ENCODE measurements at regions not wholly inside any gene's neighbourhood (a gene's known extent, or its start where the extent isn't known, plus 50 kb on each side); places are given as distances from the start of the nearest gene placed in this dataset.

DNA sequence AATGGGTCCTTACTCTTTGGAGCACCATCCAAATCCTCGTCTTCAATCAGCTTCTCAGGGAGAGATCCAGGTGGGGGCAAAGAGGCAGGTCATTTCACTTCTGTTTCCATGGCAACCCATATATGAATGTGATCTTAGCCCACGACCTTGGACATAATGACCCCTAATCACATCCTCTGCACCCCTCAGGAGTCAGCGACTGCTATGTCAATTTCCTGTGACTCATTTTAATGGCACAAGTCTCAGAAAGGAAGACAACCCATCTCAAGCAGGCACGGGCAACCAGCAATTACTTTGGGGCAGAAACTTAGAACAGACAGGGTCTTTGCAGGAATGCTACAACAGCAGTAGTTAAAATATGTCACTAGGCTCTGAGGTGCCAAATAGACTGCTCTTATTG, 591.2 kb downstream of the TLR4 start (continued):
- TF ChIP-seq, protein P1, sequence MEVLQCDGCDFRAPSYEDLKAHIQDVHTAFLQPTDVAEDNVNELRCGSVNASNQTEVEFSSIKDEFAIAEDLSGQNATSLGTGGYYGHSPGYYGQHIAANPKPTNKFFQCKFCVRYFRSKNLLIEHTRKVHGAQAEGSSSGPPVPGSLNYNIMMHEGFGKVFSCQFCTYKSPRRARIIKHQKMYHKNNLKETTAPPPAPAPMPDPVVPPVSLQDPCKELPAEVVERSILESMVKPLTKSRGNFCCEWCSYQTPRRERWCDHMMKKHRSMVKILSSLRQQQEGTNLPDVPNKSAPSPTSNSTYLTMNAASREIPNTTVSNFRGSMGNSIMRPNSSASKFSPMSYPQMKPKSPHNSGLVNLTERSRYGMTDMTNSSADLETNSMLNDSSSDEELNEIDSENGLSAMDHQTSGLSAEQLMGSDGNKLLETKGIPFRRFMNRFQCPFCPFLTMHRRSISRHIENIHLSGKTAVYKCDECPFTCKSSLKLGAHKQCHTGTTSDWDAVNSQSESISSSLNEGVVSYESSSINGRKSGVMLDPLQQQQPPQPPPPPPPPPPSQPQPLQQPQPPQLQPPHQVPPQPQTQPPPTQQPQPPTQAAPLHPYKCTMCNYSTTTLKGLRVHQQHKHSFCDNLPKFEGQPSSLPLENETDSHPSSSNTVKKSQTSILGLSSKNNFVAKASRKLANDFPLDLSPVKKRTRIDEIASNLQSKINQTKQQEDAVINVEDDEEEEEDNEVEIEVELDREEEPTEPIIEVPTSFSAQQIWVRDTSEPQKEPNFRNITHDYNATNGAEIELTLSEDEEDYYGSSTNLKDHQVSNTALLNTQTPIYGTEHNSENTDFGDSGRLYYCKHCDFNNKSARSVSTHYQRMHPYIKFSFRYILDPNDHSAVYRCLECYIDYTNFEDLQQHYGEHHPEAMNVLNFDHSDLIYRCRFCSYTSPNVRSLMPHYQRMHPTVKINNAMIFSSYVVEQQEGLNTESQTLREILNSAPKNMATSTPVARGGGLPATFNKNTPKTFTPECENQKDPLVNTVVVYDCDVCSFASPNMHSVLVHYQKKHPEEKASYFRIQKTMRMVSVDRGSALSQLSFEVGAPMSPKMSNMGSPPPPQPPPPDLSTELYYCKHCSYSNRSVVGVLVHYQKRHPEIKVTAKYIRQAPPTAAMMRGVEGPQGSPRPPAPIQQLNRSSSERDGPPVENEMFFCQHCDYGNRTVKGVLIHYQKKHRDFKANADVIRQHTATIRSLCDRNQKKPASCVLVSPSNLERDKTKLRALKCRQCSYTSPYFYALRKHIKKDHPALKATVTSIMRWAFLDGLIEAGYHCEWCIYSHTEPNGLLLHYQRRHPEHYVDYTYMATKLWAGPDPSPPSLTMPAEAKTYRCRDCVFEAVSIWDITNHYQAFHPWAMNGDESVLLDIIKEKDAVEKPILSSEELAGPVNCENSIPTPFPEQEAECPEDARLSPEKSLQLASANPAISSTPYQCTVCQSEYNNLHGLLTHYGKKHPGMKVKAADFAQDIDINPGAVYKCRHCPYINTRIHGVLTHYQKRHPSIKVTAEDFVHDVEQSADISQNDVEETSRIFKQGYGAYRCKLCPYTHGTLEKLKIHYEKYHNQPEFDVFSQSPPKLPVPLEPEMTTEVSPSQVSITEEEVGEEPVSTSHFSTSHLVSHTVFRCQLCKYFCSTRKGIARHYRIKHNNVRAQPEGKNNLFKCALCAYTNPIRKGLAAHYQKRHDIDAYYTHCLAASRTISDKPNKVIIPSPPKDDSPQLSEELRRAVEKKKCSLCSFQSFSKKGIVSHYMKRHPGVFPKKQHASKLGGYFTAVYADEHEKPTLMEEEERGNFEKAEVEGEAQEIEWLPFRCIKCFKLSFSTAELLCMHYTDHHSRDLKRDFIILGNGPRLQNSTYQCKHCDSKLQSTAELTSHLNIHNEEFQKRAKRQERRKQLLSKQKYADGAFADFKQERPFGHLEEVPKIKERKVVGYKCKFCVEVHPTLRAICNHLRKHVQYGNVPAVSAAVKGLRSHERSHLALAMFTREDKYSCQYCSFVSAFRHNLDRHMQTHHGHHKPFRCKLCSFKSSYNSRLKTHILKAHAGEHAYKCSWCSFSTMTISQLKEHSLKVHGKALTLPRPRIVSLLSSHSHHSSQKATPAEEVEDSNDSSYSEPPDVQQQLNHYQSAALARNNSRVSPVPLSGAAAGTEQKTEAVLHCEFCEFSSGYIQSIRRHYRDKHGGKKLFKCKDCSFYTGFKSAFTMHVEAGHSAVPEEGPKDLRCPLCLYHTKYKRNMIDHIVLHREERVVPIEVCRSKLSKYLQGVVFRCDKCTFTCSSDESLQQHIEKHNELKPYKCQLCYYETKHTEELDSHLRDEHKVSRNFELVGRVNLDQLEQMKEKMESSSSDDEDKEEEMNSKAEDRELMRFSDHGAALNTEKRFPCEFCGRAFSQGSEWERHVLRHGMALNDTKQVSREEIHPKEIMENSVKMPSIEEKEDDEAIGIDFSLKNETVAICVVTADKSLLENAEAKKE (CRISPR knock-in tag; IDR thresholded peaks at IDR 0.05), result no peak

DNA sequence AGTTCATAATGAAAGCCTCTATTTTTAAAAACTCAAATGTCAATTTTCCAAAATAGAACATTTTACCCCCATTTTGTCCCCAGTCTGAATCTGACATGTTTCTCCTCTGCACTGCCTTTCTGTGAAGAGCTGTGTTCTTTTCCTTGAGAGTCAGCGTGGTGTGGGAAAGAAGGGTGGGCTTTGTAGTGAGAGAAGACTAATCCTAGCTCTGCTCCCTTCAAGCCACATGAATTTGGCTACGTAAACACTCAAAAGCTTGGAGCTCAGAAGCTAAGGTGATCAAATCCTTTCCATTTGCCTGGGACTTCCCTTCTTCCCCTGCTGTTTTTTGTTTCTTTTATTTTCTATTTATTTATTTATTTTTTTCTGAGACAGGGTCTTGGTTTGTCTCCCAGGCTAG, 598.5 kb downstream of the TLR4 start:
- Mint-ChIP-seq H3K27me3 (ENCODE audit: insufficient read depth, low read depth, poor library complexity) (no peaks in the 10 kb centered on the region), H3K9me3 (peaks cover 59% of the 10 kb centered on the region), H3K27ac (no peak overlapping the region), H3K36me3 (ENCODE audit: low read depth) (peaks cover 3% of the 10 kb centered on the region; the same call in 1 of the 3 replicates), H3K4me1 (no peaks in the 10 kb centered on the region), H3K4me3 (no peak overlapping the region)
- no peak overlapping the region for H3K27ac ChIP-seq (ENCODE audit: low read depth)
- no peaks in the 10 kb centered on the region for H3K79me2 ChIP-seq (replicated peaks; ENCODE audit: insufficient read depth)
- H4K20me1 ChIP-seq (replicated peaks; ENCODE audit: insufficient read depth), result no peaks in the 10 kb centered on the region
- no peaks in the 10 kb centered on the region for H3K4me1 ChIP-seq (ENCODE audit: insufficient read depth)
- no peaks in the 10 kb centered on the region for H3K27me3 ChIP-seq (ENCODE audit: insufficient read depth)
- DNase-seq (ENCODE audit: low spot score) (no peak), ATAC-seq (no peak)
- no peak overlapping the region for H2AFZ ChIP-seq
- H3K9me2 ChIP-seq (ENCODE audit: insufficient read depth), result peaks cover 4% of the 10 kb centered on the region; the same call in 1 of the 2 replicates
- no peaks in the 10 kb centered on the region for H3F3A ChIP-seq (replicated peaks; ENCODE audit: low read depth)
- H3K4me2 ChIP-seq, result no peak overlapping the region
- H3K36me3 ChIP-seq (ENCODE audit: insufficient read depth), result no peaks in the 10 kb centered on the region
- no peak overlapping the region for H3K4me3 ChIP-seq
- TF ChIP-seq, protein P2, sequence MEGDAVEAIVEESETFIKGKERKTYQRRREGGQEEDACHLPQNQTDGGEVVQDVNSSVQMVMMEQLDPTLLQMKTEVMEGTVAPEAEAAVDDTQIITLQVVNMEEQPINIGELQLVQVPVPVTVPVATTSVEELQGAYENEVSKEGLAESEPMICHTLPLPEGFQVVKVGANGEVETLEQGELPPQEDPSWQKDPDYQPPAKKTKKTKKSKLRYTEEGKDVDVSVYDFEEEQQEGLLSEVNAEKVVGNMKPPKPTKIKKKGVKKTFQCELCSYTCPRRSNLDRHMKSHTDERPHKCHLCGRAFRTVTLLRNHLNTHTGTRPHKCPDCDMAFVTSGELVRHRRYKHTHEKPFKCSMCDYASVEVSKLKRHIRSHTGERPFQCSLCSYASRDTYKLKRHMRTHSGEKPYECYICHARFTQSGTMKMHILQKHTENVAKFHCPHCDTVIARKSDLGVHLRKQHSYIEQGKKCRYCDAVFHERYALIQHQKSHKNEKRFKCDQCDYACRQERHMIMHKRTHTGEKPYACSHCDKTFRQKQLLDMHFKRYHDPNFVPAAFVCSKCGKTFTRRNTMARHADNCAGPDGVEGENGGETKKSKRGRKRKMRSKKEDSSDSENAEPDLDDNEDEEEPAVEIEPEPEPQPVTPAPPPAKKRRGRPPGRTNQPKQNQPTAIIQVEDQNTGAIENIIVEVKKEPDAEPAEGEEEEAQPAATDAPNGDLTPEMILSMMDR (conservative IDR thresholded peaks at IDR 0.05; ENCODE audit: low read depth in 2 of 2), result no peak
- TF ChIP-seq JUNB (IDR thresholded peaks at IDR 0.05; ENCODE audit: unreplicated experiment) (no peak), ZNF331 (CRISPR knock-in tag; IDR thresholded peaks at IDR 0.05; ENCODE audit: low read depth) (no peak), NANOG (IDR thresholded peaks at IDR 0.05; ENCODE audit: borderline replicate concordance) (no peak), EZH2phosphoT487 (IDR thresholded peaks at IDR 0.05; ENCODE audit: unreplicated experiment) (no peak), ZNF114 (CRISPR knock-in tag; IDR thresholded peaks at IDR 0.05) (no peak), POLR2AphosphoS5 (IDR thresholded peaks at IDR 0.05; ENCODE audit: low read depth) (no peak), STAT1 (IDR thresholded peaks at IDR 0.05; ENCODE audit: unreplicated experiment) (no peak), EZH2 (IDR thresholded peaks at IDR 0.05; ENCODE audit: low read depth, unreplicated experiment) (no peak), CREB1 (CRISPR knock-in tag; IDR thresholded peaks at IDR 0.05; ENCODE audit: low read depth) (no peak)
- TF ChIP-seq, protein P3, sequence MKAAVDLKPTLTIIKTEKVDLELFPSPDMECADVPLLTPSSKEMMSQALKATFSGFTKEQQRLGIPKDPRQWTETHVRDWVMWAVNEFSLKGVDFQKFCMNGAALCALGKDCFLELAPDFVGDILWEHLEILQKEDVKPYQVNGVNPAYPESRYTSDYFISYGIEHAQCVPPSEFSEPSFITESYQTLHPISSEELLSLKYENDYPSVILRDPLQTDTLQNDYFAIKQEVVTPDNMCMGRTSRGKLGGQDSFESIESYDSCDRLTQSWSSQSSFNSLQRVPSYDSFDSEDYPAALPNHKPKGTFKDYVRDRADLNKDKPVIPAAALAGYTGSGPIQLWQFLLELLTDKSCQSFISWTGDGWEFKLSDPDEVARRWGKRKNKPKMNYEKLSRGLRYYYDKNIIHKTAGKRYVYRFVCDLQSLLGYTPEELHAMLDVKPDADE (IDR thresholded peaks at IDR 0.05), result no peak

Data from GM23338 (cell line).